ENCODE measurements at regions not wholly inside any gene's neighbourhood (a gene's known extent, or its start where the extent isn't known, plus 50 kb on each side); places are given as distances from the start of the nearest gene placed in this dataset.
A peak's percentile ranks its signal among the peaks of the same experiment; 100 is the strongest.

GRCh38 chr12:20017802-20018201, 350.5 kb upstream of the PDE3A start:
- H3K4me1 ChIP-seq (ENCODE audit: control insufficient read depth in 2 of 2, insufficient read depth in 1 of 2, low read depth in 1 of 2, low read length in 2 of 2): no peaks in the 10 kb centered on the region
- H3K4me2 ChIP-seq (ENCODE audit: insufficient read depth, low read length, poor library complexity, severe bottlenecking): no peak overlapping the region
- H4K8ac ChIP-seq (ENCODE audit: low read depth, low read length): no peak overlapping the region
- no peak overlapping the region for H3K18ac ChIP-seq (ENCODE audit: low read length)
- H4K91ac ChIP-seq (ENCODE audit: low read depth, low read length, poor library complexity): no peak overlapping the region
- H3K36me3 ChIP-seq (replicated peaks in 1 of 2; ENCODE audit: control insufficient read depth in 2 of 2, insufficient read depth in 2 of 2, low read length in 2 of 2): no peaks in the 10 kb centered on the region
- H3K9ac ChIP-seq (ENCODE audit: low read depth, low read length, poor library complexity): no peak overlapping the region
- H2BK15ac ChIP-seq (ENCODE audit: low read length): no peak overlapping the region
- DNase-seq (ENCODE audit: low spot score): no peak
- H2BK120ac ChIP-seq (ENCODE audit: low read depth, low read length): no peak overlapping the region
- H3K4ac ChIP-seq (ENCODE audit: low read length): no peak overlapping the region
- H3K27me3 ChIP-seq (ENCODE audit: control insufficient read depth in 3 of 3, insufficient read depth in 3 of 3, low read depth in 1 of 3, low read length in 3 of 3): no peaks in the 10 kb centered on the region
- no peak overlapping the region for H3K27ac ChIP-seq (replicated peaks; ENCODE audit: low read length)
- H2BK12ac ChIP-seq (ENCODE audit: low read length): no peak overlapping the region
- H2AK5ac ChIP-seq (ENCODE audit: low read depth, low read length): no peak overlapping the region
- no peak overlapping the region for H2AFZ ChIP-seq (ENCODE audit: low read length)
- H3K9me3 ChIP-seq (replicated peaks in 1 of 2; ENCODE audit: control insufficient read depth in 2 of 2, insufficient read depth in 1 of 2, low read depth in 1 of 2, low read length in 2 of 2): no peaks in the 10 kb centered on the region
- H3K79me1 ChIP-seq (ENCODE audit: low read depth, low read length): no peaks in the 10 kb centered on the region
- no peak overlapping the region for H3K4me3 ChIP-seq (ENCODE audit: low read length in 2 of 2)
- H3K14ac ChIP-seq (ENCODE audit: low read length): no peak overlapping the region
- no peak overlapping the region for H3K23ac ChIP-seq (ENCODE audit: low read depth, low read length, poor library complexity)
- H2BK5ac ChIP-seq (ENCODE audit: low read length): no peak overlapping the region

GRCh38 chr12:20018406-20018805, 349.9 kb upstream of the PDE3A start:
- no peaks in the 10 kb centered on the region for H3K27me3 ChIP-seq (ENCODE audit: control insufficient read depth in 3 of 3, insufficient read depth in 3 of 3, low read depth in 1 of 3, low read length in 3 of 3)
- no peaks in the 10 kb centered on the region for H3K9me3 ChIP-seq (replicated peaks in 1 of 2; ENCODE audit: control insufficient read depth in 2 of 2, insufficient read depth in 1 of 2, low read depth in 1 of 2, low read length in 2 of 2)
- no peak overlapping the region for H3K23ac ChIP-seq (ENCODE audit: low read depth, low read length, poor library complexity)
- no peaks in the 10 kb centered on the region for H3K4me1 ChIP-seq (ENCODE audit: control insufficient read depth in 2 of 2, insufficient read depth in 1 of 2, low read depth in 1 of 2, low read length in 2 of 2)
- H3K79me1 ChIP-seq (ENCODE audit: low read depth, low read length): no peaks in the 10 kb centered on the region
- H3K4me2 ChIP-seq (ENCODE audit: insufficient read depth, low read length, poor library complexity, severe bottlenecking): no peak overlapping the region
- no peak overlapping the region for H2AFZ ChIP-seq (ENCODE audit: low read length)
- no peak overlapping the region for H2BK15ac ChIP-seq (ENCODE audit: low read length)
- no peak overlapping the region for H4K8ac ChIP-seq (ENCODE audit: low read depth, low read length)
- H3K4me3 ChIP-seq (ENCODE audit: low read length in 2 of 2): no peak overlapping the region
- H2AK5ac ChIP-seq (ENCODE audit: low read depth, low read length): no peak overlapping the region
- no peak overlapping the region for H2BK120ac ChIP-seq (ENCODE audit: low read depth, low read length)
- no peak overlapping the region for H3K27ac ChIP-seq (replicated peaks; ENCODE audit: low read length)
- no CpG with 5 or more reads among the region's 3 CpGs for WGBS, 2 donors (ENCODE audit: extremely low coverage in 2 of 2, insufficient read length in 2 of 2, insufficient replicate concordance in 1 of 2)
- H2BK12ac ChIP-seq (ENCODE audit: low read length): no peak overlapping the region
- H3K18ac ChIP-seq (ENCODE audit: low read length): no peak overlapping the region
- no peak overlapping the region for H3K9ac ChIP-seq (ENCODE audit: low read depth, low read length, poor library complexity)
- no peak overlapping the region for H3K4ac ChIP-seq (ENCODE audit: low read length)
- no peak overlapping the region for H3K14ac ChIP-seq (ENCODE audit: low read length)
- no peak overlapping the region for H2BK5ac ChIP-seq (ENCODE audit: low read length)
- DNase-seq (ENCODE audit: low spot score): no peak
- H3K36me3 ChIP-seq (replicated peaks in 1 of 2; ENCODE audit: control insufficient read depth in 2 of 2, insufficient read depth in 2 of 2, low read length in 2 of 2): no peaks in the 10 kb centered on the region
- no peak overlapping the region for H4K91ac ChIP-seq (ENCODE audit: low read depth, low read length, poor library complexity)

DNA sequence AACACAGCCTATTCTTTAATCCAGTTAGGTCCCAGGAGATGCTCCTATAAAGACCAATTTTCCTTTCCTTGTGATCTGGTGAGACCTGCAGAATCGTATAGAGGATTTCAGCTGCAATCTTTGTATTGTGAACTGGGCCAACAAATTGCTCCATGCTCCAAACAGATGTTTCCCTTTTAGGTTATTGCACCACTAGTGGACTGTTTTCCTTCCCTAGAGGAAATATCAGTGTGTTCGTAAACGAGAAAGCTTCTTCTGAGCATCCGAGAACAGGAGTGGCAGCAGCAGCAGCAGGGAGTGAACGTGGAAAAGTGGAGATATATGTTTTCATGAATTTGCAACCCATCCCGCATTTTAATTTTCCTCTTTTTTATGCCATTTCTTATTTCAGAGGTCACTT, 344.1 kb upstream of the PDE3A start:
- Histone ChIP-seq H3K4me2 (ENCODE audit: insufficient read depth, low read length, poor library complexity, severe bottlenecking) (no peak overlapping the region), H3K27ac (replicated peaks; ENCODE audit: low read length) (no peak overlapping the region), H2BK120ac (ENCODE audit: low read depth, low read length) (no peak overlapping the region), H2BK5ac (ENCODE audit: low read length) (no peak overlapping the region), H3K36me3 (replicated peaks in 1 of 2; ENCODE audit: control insufficient read depth in 2 of 2, insufficient read depth in 2 of 2, low read length in 2 of 2) (no peaks in the 10 kb centered on the region), H2AK5ac (ENCODE audit: low read depth, low read length) (no peak overlapping the region), H3K9ac (ENCODE audit: low read depth, low read length, poor library complexity) (no peak overlapping the region), H2BK15ac (ENCODE audit: low read length) (no peak overlapping the region), H3K4ac (ENCODE audit: low read length) (no peak overlapping the region), H4K91ac (ENCODE audit: low read depth, low read length, poor library complexity) (no peak overlapping the region), H3K27me3 (ENCODE audit: control insufficient read depth in 3 of 3, insufficient read depth in 3 of 3, low read depth in 1 of 3, low read length in 3 of 3) (no peaks in the 10 kb centered on the region), H2BK12ac (ENCODE audit: low read length) (no peak overlapping the region), H3K14ac (ENCODE audit: low read length) (no peak overlapping the region), H3K79me1 (ENCODE audit: low read depth, low read length) (no peaks in the 10 kb centered on the region), H2AFZ (ENCODE audit: low read length) (peak overlapping the region; percentile 32), H3K9me3 (replicated peaks in 1 of 2; ENCODE audit: control insufficient read depth in 2 of 2, insufficient read depth in 1 of 2, low read depth in 1 of 2, low read length in 2 of 2) (no peaks in the 10 kb centered on the region), H3K4me3 (ENCODE audit: low read length in 2 of 2) (no peak overlapping the region), H3K18ac (ENCODE audit: low read length) (no peak overlapping the region), H3K23ac (ENCODE audit: low read depth, low read length, poor library complexity) (no peak overlapping the region), H3K4me1 (ENCODE audit: control insufficient read depth in 2 of 2, insufficient read depth in 1 of 2, low read depth in 1 of 2, low read length in 2 of 2) (no peaks in the 10 kb centered on the region), H4K8ac (ENCODE audit: low read depth, low read length) (no peak overlapping the region)
- DNase-seq (ENCODE audit: low spot score): no peak
- no CpG with 5 or more reads among the region's 6 CpGs for WGBS, 2 donors (ENCODE audit: extremely low coverage in 2 of 2, insufficient read length in 2 of 2, insufficient replicate concordance in 1 of 2)

- no peak overlapping the region for H2BK5ac ChIP-seq (ENCODE audit: low read length)
- no peak overlapping the region for H3K27ac ChIP-seq (replicated peaks; ENCODE audit: low read length)
- H2BK120ac ChIP-seq (ENCODE audit: low read depth, low read length): no peak overlapping the region
- DNase-seq (ENCODE audit: low spot score): no peak
- no peak overlapping the region for H2AK5ac ChIP-seq (ENCODE audit: low read depth, low read length)
- WGBS, 2 donors (ENCODE audit: extremely low coverage in 2 of 2, insufficient read length in 2 of 2, insufficient replicate concordance in 1 of 2): no CpG with 5 or more reads among the region's 1 CpG
- H3K14ac ChIP-seq (ENCODE audit: low read length): no peak overlapping the region
- no peak overlapping the region for H2BK15ac ChIP-seq (ENCODE audit: low read length)
- no peak overlapping the region for H4K8ac ChIP-seq (ENCODE audit: low read depth, low read length)
- H3K23ac ChIP-seq (ENCODE audit: low read depth, low read length, poor library complexity): no peak overlapping the region
- no peak overlapping the region for H3K4me2 ChIP-seq (ENCODE audit: insufficient read depth, low read length, poor library complexity, severe bottlenecking)
- no peaks in the 10 kb centered on the region for H3K27me3 ChIP-seq (ENCODE audit: control insufficient read depth in 3 of 3, insufficient read depth in 3 of 3, low read depth in 1 of 3, low read length in 3 of 3)
- H3K36me3 ChIP-seq (replicated peaks in 1 of 2; ENCODE audit: control insufficient read depth in 2 of 2, insufficient read depth in 2 of 2, low read length in 2 of 2): no peaks in the 10 kb centered on the region
- H3K4me1 ChIP-seq (ENCODE audit: control insufficient read depth in 2 of 2, insufficient read depth in 1 of 2, low read depth in 1 of 2, low read length in 2 of 2): peaks cover 0 to 3% of the 10 kb centered on the region in 2 donors
- H3K9me3 ChIP-seq (replicated peaks in 1 of 2; ENCODE audit: control insufficient read depth in 2 of 2, insufficient read depth in 1 of 2, low read depth in 1 of 2, low read length in 2 of 2): no peaks in the 10 kb centered on the region
- H3K9ac ChIP-seq (ENCODE audit: low read depth, low read length, poor library complexity): no peak overlapping the region
- no peak overlapping the region for H4K91ac ChIP-seq (ENCODE audit: low read depth, low read length, poor library complexity)
- no peak overlapping the region for H3K4me3 ChIP-seq (ENCODE audit: low read length in 2 of 2)
- no peaks in the 10 kb centered on the region for H3K79me1 ChIP-seq (ENCODE audit: low read depth, low read length)
- no peak overlapping the region for H2AFZ ChIP-seq (ENCODE audit: low read length)
- no peak overlapping the region for H3K18ac ChIP-seq (ENCODE audit: low read length)
- H3K4ac ChIP-seq (ENCODE audit: low read length): no peak overlapping the region
- no peak overlapping the region for H2BK12ac ChIP-seq (ENCODE audit: low read length)
These were observed 340.3 kb upstream of the PDE3A start for GRCh38 chr12:20028033-20028432.
